K562 (cell line): ENCODE measurements at regions not wholly inside any gene's neighbourhood (a gene's known extent, or its start where the extent isn't known, plus 50 kb on each side); places are given as distances from the start of the nearest gene placed in this dataset.

ENCODE experiments used
- ATAC-seq: fragments of 200-7000 bp; cut with Tn5 transposase; 3 replicates; pipeline ENCODE4 v1.9.1; 2020; ENCODE audit warnings: moderate library complexity
- BruUV-seq: library from RNA; stranded (reverse); fragments of 400-500 nt; replicated peaks from 2 replicates; lab custom pipeline; 2021; lab: Mats Ljungman, UMichigan
- CTCF ChIA-PET: fragments of 300-600 bp; formaldehyde crosslinking; extraction: SDS; loops from one replicate; lab custom pipeline; 2021; ENCODE audit warnings: low intra/inter-chr PET ratio; lab: Yijun Ruan, JAX
- POLR2A ChIA-PET: fragments of 300-600, 350-650 bp; sonication (Branson Sonifier 250); formaldehyde crosslinking; extraction: SDS; loops from one replicate; lab custom pipeline; 2021; ENCODE audit warnings: antibody characterized with exemption, inconsistent platforms; lab: Yijun Ruan, JAX
- DNase-seq, 4 experiments: peaks; one replicate each; pipeline versions ENCODE4 v3.0.0 to v3.0.0-alpha.2; 2011 to 2018; ENCODE audit warnings: low spot score in 3 of 4, mixed read lengths in 3 of 4; ENCODE audit errors: extremely low read depth in 1 of 4
- FAIRE-seq: peaks from 2 replicates; lab custom pipeline; 2011; peaks lifted over from hg19 to GRCh38; lab: Jason Lieb, UNC
- H2AFZ ChIP-seq: 2 replicates; pipeline ENCODE4 v1.6.0; 2011; ENCODE audit warnings: low read depth, low read length, control low read depth, inconsistent platforms
- H3K27ac ChIP-seq: fragments of 200-600 bp; 3 replicates; pipeline ENCODE4 v1.8.0; 2011; ENCODE audit warnings: low read depth, mild to moderate bottlenecking, control low read depth, inconsistent platforms, low read length, moderate library complexity, mixed read lengths; ENCODE audit errors: extremely low read depth
- H3K27me3 ChIP-seq, 2 experiments: fragments of 300-600 bp in 1 of 2; 2 replicates in 1 of 2; 3 replicates in 1 of 2; pipeline versions ENCODE4 v1.6.0 to v1.8.0; 2011; ENCODE audit warnings: inconsistent platforms in 2 of 2, low read length in 2 of 2, mild to moderate bottlenecking in 1 of 2, mixed read lengths in 1 of 2, moderate library complexity in 1 of 2; ENCODE audit not compliant: control insufficient read depth in 2 of 2, insufficient read depth in 2 of 2
- H3K36me3 ChIP-seq: fragments of 300-600 bp; 3 replicates; pipeline ENCODE4 v1.8.0; 2011; ENCODE audit warnings: mild to moderate bottlenecking, low read length, inconsistent platforms; ENCODE audit not compliant: control insufficient read depth, insufficient read depth
- H3K4me1 ChIP-seq, 2 experiments: fragments of 200-600 bp in 1 of 2; replicated peaks in 1 of 2; 2 replicates in 1 of 2; 3 replicates in 1 of 2; pipeline versions ENCODE4 v1.5.1 to v1.8.0; 2011; ENCODE audit warnings: inconsistent platforms in 2 of 2, low read length in 2 of 2, mild to moderate bottlenecking in 1 of 2, mixed read lengths in 1 of 2, moderate library complexity in 1 of 2; ENCODE audit not compliant: control insufficient read depth in 2 of 2, insufficient read depth in 2 of 2
- H3K4me2 ChIP-seq: 2 replicates; pipeline ENCODE4 v1.6.1; 2011; ENCODE audit warnings: low read length, control low read depth, inconsistent platforms, mixed read lengths; ENCODE audit not compliant: insufficient read depth
- H3K4me3 ChIP-seq: fragments of 200-600 bp; sonication (generic), shearing (Covaris generic); 2 replicates; pipeline ENCODE4 v1.5.1; 2016; ENCODE audit warnings: control low read depth, inconsistent platforms
- H3K79me2 ChIP-seq: fragments of 200-600 bp; 3 replicates; pipeline ENCODE4 v1.8.0; 2011; ENCODE audit warnings: low read length, inconsistent platforms; ENCODE audit not compliant: control insufficient read depth, insufficient read depth
- H3K9ac ChIP-seq, 2 experiments: 2 replicates each; pipeline versions ENCODE4 v1.6.0 to v1.6.1; 2011; ENCODE audit warnings: low read depth in 2 of 2, low read length in 2 of 2, control low read depth in 1 of 2, inconsistent platforms in 1 of 2, mild to moderate bottlenecking in 1 of 2, mixed read lengths in 1 of 2; ENCODE audit not compliant: insufficient read depth in 1 of 2
- H3K9me1 ChIP-seq: one replicate; pipeline ENCODE4 v1.6.0; 2011; ENCODE audit warnings: inconsistent platforms, mild to moderate bottlenecking, low read length, moderate library complexity; ENCODE audit not compliant: control insufficient read depth, insufficient read depth
- H3K9me3 ChIP-seq: replicated peaks from 2 replicates; pipeline ENCODE4 v1.5.1; 2011; ENCODE audit warnings: low read depth, low read length, inconsistent platforms; ENCODE audit not compliant: control insufficient read depth, insufficient read depth
- H4K20me1 ChIP-seq: replicated peaks from 2 replicates; pipeline ENCODE4 v1.6.1; 2011; ENCODE audit warnings: low read length, inconsistent platforms, mixed read lengths; ENCODE audit not compliant: control insufficient read depth, insufficient read depth
- ATF7 ChIP-seq: fragments of 450-650 bp; IDR thresholded peaks from 2 replicates; pipeline ENCODE4 v1.7.1; 2014; ENCODE audit warnings: mild to moderate bottlenecking, moderate library complexity
- BCOR ChIP-seq: fragments of 450-650 bp; IDR thresholded peaks from 2 replicates; pipeline ENCODE4 v1.6.1; 2016
- COPS2 ChIP-seq: fragments of 450-650 bp; conservative IDR thresholded peaks from 2 replicates; pipeline ENCODE4 v1.6.1; 2016; ENCODE audit warnings: mild to moderate bottlenecking, moderate library complexity
- CREB3L1 ChIP-seq: fragments of 450-650 bp; IDR thresholded peaks from 2 replicates; pipeline ENCODE4 v1.6.1; 2014; ENCODE audit warnings: low read depth, mild to moderate bottlenecking, moderate library complexity, borderline replicate concordance
- E2F3 ChIP-seq: fragments of 250-450 bp; sonication (Bioruptor Pico); IDR thresholded peaks from 2 replicates; pipeline ENCODE4 v1.4.0; 2020; ENCODE audit warnings: mild to moderate bottlenecking
- EP300 ChIP-seq: IDR thresholded peaks from 2 replicates; pipeline ENCODE4 v1.6.1; 2012; ENCODE audit warnings: low read length, improper control_type of control experiment
- GABPB1 ChIP-seq: sonication (generic); formaldehyde crosslinking; IDR thresholded peaks from 2 replicates; pipeline ENCODE4 v1.8.0; 2022; ENCODE audit warnings: mild to moderate bottlenecking, missing genetic modification reagents
- NCOA4 ChIP-seq: fragments of 450-650 bp; IDR thresholded peaks from 2 replicates; pipeline ENCODE4 v1.6.1; 2018; ENCODE audit warnings: mild to moderate bottlenecking; ENCODE audit not compliant: partially characterized antibody
- PHB2 ChIP-seq: fragments of 450-650 bp; IDR thresholded peaks from 2 replicates; pipeline ENCODE4 v1.6.1; 2017; ENCODE audit warnings: low read depth
- POLR2G ChIP-seq: fragments of 200-400 bp; formaldehyde crosslinking; IDR thresholded peaks from 2 replicates; pipeline ENCODE4 v1.6.1; 2017; ENCODE audit warnings: low read depth, mild to moderate bottlenecking, antibody characterized with exemption, low read length, moderate library complexity
- SNIP1 ChIP-seq: fragments of 450-650 bp; IDR thresholded peaks from 2 replicates; pipeline ENCODE4 v1.7.1; 2017; ENCODE audit warnings: low read depth, mild to moderate bottlenecking
- THAP7 ChIP-seq: fragments of 250-450 bp; sonication (Bioruptor Pico); IDR thresholded peaks from 2 replicates; pipeline ENCODE4 v1.5.0; 2021
- TOE1 ChIP-seq, 2 experiments: fragments of 450-650 bp in 1 of 2; sonication (generic) in 1 of 2; formaldehyde crosslinking in 1 of 2; IDR thresholded peaks; 2 replicates each; pipeline versions ENCODE4 v1.7.1 to v1.8.0; 2016 to 2022; ENCODE audit warnings: borderline replicate concordance in 2 of 2, mild to moderate bottlenecking in 2 of 2, antibody characterized with exemption in 1 of 2, inconsistent platforms in 1 of 2, low read depth in 1 of 2, missing genetic modification reagents in 1 of 2, moderate library complexity in 1 of 2
- ZFP30 ChIP-seq: fragments of 250-450 bp; sonication (Bioruptor Pico); IDR thresholded peaks from 2 replicates; pipeline ENCODE4 v1.8.0; 2022; ENCODE audit warnings: moderate library complexity, mild to moderate bottlenecking, inconsistent platforms, borderline replicate concordance
- ZKSCAN3 ChIP-seq: fragments of 250-450 bp; sonication (Bioruptor Pico); IDR thresholded peaks from 2 replicates; pipeline ENCODE4 v1.4.0; 2020
- ZNF778 ChIP-seq: fragments of 450-650 bp; formaldehyde crosslinking; IDR thresholded peaks from 2 replicates; pipeline ENCODE4 v1.4.0; 2020; ENCODE audit warnings: mild to moderate bottlenecking, moderate library complexity
- WGBS: fragments of 100-300 bp; shearing (Covaris generic); methylation state at CpG from one replicate; pipeline ENCODE4 v1.1.6; 2016; ENCODE audit warnings: low coverage, mixed read lengths; ENCODE audit not compliant: insufficient coverage; ENCODE audit errors: missing lambda C conversion rate; 5-methylcytosine and 5-hydroxymethylcytosine counted together
- in situ Hi-C: fragments of 300-500 bp; cut with MboI; formaldehyde crosslinking; loops from 4 replicates; pipeline ENCODE4 v1.15.0; 2018; ENCODE audit warnings: inconsistent platforms, mixed read lengths
- intact Hi-C: fragments of 100-400 bp; cut with micrococcal nuclease; formaldehyde crosslinking; loops from 2 replicates; pipeline ENCODE4 v1.14.2; 2022

GRCh38 chr3:171532294-171532693, 72.1 kb upstream of the TNIK start (continued):
- no peak for TF ChIP-seq CREB3L1
- no peak for TF ChIP-seq ZKSCAN3 (CRISPR knock-in tag)
- no peak for TF ChIP-seq POLR2G

- no peaks in the 10 kb centered on the region for H3K4me1 ChIP-seq
- ATAC-seq = no peak
- H3K9me1 ChIP-seq = no peaks in the 10 kb centered on the region
- H4K20me1 ChIP-seq = no peaks in the 10 kb centered on the region
- peak overlapping the region; percentile 18 for H2AFZ ChIP-seq
- H3K27ac ChIP-seq = no peak overlapping the region
- no peaks in the 10 kb centered on the region for H3K36me3 ChIP-seq
- no peak overlapping the region for H3K4me2 ChIP-seq
- FAIRE-seq = peak; percentile 58
- no TSS peak for BruUV-seq
- no peaks in the 10 kb centered on the region for H3K27me3 ChIP-seq
- no peak overlapping the region for H3K4me3 ChIP-seq
- in situ Hi-C loops = no loop called here
- POLR2A ChIA-PET = no interaction called here
- TF ChIP-seq NCOA4 (no peak), THAP7 (no peak), ATF7 (no peak), BCOR (no peak), EP300 (no peak), COPS2 (no peak), PHB2 (no peak), ZFP30 (CRISPR knock-in tag) (no peak), E2F3 (no peak), GABPB1 (CRISPR knock-in tag) (no peak), ZNF778 (CRISPR knock-in tag) (no peak), SNIP1 (no peak), TOE1 (IDR thresholded peaks at IDR 0.05; ENCODE audit: borderline replicate concordance) (no peak), TOE1 (CRISPR knock-in tag; IDR thresholded peaks at IDR 0.05; ENCODE audit: borderline replicate concordance, low read depth) (no peak)
- DNase-seq = no peak
- WGBS = 47% methylated on average over 2 of the region's 2 CpGs
- H3K9me3 ChIP-seq = no peaks in the 10 kb centered on the region
- no peaks in the 10 kb centered on the region for H3K79me2 ChIP-seq
- intact Hi-C loops = no loop called here
- no peak overlapping the region for H3K9ac ChIP-seq
- CTCF ChIA-PET = no interaction called here
Observed at GRCh38 chr3:171531716-171532115, 71.5 kb upstream of the TNIK start.
